Fibroblast of lung (primary cell): ENCODE measurements at regions not wholly inside any gene's neighbourhood (a gene's known extent, or its start where the extent isn't known, plus 50 kb on each side); places are given as distances from the start of the nearest gene placed in this dataset.
A peak's percentile ranks its signal among the peaks of the same experiment; 100 is the strongest.

Experiments used
- DNase-seq, 2 donors: peaks; one replicate each; pipeline versions ENCODE4 v3.0.0 to v3.0.0-alpha.2; 2010; ENCODE audit warnings: low read depth in 2 of 2
- H2AFZ ChIP-seq: 2 replicates; pipeline ENCODE4 v1.5.1; 2012; ENCODE audit warnings: low read length, control low read depth, inconsistent platforms
- H3K27ac ChIP-seq: 2 replicates; pipeline ENCODE4 v1.5.1; 2011; ENCODE audit warnings: low read length, control low read depth; ENCODE audit not compliant: insufficient read depth
- H3K27me3 ChIP-seq: 2 replicates; pipeline ENCODE4 v1.5.1; 2011; ENCODE audit warnings: mild to moderate bottlenecking, low read length; ENCODE audit not compliant: control insufficient read depth, insufficient read depth
- H3K36me3 ChIP-seq: 2 replicates; pipeline ENCODE4 v1.5.1; 2011; ENCODE audit warnings: low read length; ENCODE audit not compliant: control insufficient read depth, insufficient read depth
- H3K4me1 ChIP-seq: 2 replicates; pipeline ENCODE4 v1.5.1; 2011; ENCODE audit warnings: low read length; ENCODE audit not compliant: control insufficient read depth, insufficient read depth; ENCODE audit errors: extremely low read depth
- H3K4me2 ChIP-seq: 2 replicates; pipeline ENCODE4 v1.5.1; 2011; ENCODE audit warnings: low read length, control low read depth; ENCODE audit not compliant: insufficient read depth; ENCODE audit errors: extremely low read depth
- H3K4me3 ChIP-seq, 4 experiments: fragments of 200-600 bp in 1 of 4; sonication (generic) in 1 of 4; replicated peaks in 1 of 4; 2 replicates each; pipeline ENCODE4 v1.5.1; 2011 to 2016; ENCODE audit warnings: low read length in 4 of 4, low read depth in 3 of 4, mild to moderate bottlenecking in 3 of 4, control low read depth in 2 of 4, inconsistent platforms in 1 of 4, mixed read lengths in 1 of 4; ENCODE audit not compliant: insufficient read depth in 1 of 4; ENCODE audit errors: control extremely low read depth in 1 of 4
- H3K79me2 ChIP-seq: 2 replicates; pipeline ENCODE4 v1.5.1; 2012; ENCODE audit warnings: mild to moderate bottlenecking, low read length, inconsistent platforms; ENCODE audit not compliant: control insufficient read depth, insufficient read depth
- H3K9ac ChIP-seq: 2 replicates; pipeline ENCODE4 v1.5.1; 2011; ENCODE audit warnings: mild to moderate bottlenecking, low read length, control low read depth; ENCODE audit not compliant: insufficient read depth
- H3K9me3 ChIP-seq: 2 replicates; pipeline ENCODE4 v1.5.1; 2012; ENCODE audit warnings: low read depth, low read length; ENCODE audit not compliant: control insufficient read depth, insufficient read depth
- H4K20me1 ChIP-seq: 2 replicates; pipeline ENCODE4 v1.5.1; 2011; ENCODE audit warnings: low read length; ENCODE audit not compliant: control insufficient read depth, insufficient read depth; ENCODE audit errors: extremely low read depth
- EZH2 ChIP-seq: IDR thresholded peaks from 2 replicates; pipeline ENCODE4 v1.5.1; 2012; ENCODE audit warnings: low read length, control low read depth, mild to moderate bottlenecking; ENCODE audit errors: missing control alignments
- TF ChIP-seq, protein P1 (sequence below), 2 donors: IDR thresholded peaks in 1 of 2; conservative IDR thresholded peaks in 1 of 2; 1 replicate in 1 of 2; 2 replicates in 1 of 2; pipeline ENCODE4 v1.5.1; 2011 to 2012; ENCODE audit warnings: low read length in 2 of 2, control low read depth in 1 of 2, inconsistent platforms in 1 of 2, low read depth in 1 of 2, mild to moderate bottlenecking in 1 of 2

DNA sequence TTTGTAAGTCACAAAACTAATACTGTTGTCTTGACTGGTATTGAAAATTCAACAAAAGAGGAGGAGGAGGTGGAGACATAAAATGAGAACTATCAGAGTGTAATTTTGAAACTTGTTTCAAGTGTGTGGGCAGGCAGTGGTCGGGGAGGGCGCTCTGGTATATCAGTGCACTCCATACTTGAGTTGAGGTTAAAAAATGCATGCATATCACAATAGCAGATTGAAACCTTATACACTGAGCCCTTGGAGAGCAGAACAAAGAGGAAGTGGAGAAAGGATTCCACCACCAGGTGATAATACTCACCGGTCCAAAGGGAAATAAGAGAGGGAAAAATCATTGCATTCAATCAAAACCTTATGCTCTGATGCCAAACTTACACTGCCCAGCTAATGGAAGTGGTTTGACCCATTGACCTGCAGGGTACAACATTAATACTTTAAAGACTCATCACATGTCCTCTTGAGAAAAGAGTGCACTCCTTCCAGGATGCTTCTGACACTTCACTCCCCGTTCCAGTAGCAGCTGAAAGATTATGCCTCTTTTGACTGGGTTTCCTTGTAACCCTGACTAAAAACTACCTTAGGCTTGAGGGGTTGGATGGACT, 79.5 kb upstream of the FAM169A start:
- DNase-seq: no peak
- peaks cover 23% of the 10 kb centered on the region for H3K4me1 ChIP-seq
- no peaks in the 10 kb centered on the region for H3K9me3 ChIP-seq
- no peaks in the 10 kb centered on the region for H3K27me3 ChIP-seq
- no peaks in the 10 kb centered on the region for H3K79me2 ChIP-seq
- H3K4me3 ChIP-seq: no peak overlapping the region
- no peaks in the 10 kb centered on the region for H3K36me3 ChIP-seq
- no peak overlapping the region for H3K27ac ChIP-seq
- no peak for TF ChIP-seq EZH2
- TF ChIP-seq, protein P1, sequence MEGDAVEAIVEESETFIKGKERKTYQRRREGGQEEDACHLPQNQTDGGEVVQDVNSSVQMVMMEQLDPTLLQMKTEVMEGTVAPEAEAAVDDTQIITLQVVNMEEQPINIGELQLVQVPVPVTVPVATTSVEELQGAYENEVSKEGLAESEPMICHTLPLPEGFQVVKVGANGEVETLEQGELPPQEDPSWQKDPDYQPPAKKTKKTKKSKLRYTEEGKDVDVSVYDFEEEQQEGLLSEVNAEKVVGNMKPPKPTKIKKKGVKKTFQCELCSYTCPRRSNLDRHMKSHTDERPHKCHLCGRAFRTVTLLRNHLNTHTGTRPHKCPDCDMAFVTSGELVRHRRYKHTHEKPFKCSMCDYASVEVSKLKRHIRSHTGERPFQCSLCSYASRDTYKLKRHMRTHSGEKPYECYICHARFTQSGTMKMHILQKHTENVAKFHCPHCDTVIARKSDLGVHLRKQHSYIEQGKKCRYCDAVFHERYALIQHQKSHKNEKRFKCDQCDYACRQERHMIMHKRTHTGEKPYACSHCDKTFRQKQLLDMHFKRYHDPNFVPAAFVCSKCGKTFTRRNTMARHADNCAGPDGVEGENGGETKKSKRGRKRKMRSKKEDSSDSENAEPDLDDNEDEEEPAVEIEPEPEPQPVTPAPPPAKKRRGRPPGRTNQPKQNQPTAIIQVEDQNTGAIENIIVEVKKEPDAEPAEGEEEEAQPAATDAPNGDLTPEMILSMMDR (conservative IDR thresholded peaks at IDR 0.05 in 1 of 2, IDR thresholded peaks at IDR 0.05 in 1 of 2; ENCODE audit: low read depth in 1 of 2, low read length in 2 of 2): no peak
- H4K20me1 ChIP-seq: no peaks in the 10 kb centered on the region
- no peak overlapping the region for H2AFZ ChIP-seq
- H3K9ac ChIP-seq: no peak overlapping the region
- no peak overlapping the region for H3K4me2 ChIP-seq

DNA sequence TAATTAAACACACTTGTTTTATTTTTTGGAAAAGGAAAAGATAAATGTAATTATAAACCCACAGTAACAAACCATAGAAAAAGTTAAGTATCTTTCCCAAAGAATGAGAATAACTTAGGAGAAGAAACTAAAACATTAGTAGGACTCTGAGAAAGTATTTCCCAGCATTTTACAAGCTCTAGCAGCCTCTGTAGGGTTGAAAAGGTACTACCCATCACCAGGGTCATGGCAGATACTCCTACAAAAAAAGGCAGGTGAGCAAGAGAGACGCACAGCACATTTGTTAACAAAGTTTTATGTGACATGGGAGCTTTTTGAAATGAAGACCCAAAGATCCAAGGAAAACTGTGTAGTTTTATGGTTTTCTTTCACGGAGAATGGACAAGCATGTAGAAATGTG, 77.7 kb upstream of the FAM169A start:
- TF ChIP-seq EZH2: no peak
- TF ChIP-seq, protein P1 (conservative IDR thresholded peaks at IDR 0.05 in 1 of 2, IDR thresholded peaks at IDR 0.05 in 1 of 2; ENCODE audit: low read depth in 1 of 2, low read length in 2 of 2): peak in 1 of 2 donors; percentile 20

DNA sequence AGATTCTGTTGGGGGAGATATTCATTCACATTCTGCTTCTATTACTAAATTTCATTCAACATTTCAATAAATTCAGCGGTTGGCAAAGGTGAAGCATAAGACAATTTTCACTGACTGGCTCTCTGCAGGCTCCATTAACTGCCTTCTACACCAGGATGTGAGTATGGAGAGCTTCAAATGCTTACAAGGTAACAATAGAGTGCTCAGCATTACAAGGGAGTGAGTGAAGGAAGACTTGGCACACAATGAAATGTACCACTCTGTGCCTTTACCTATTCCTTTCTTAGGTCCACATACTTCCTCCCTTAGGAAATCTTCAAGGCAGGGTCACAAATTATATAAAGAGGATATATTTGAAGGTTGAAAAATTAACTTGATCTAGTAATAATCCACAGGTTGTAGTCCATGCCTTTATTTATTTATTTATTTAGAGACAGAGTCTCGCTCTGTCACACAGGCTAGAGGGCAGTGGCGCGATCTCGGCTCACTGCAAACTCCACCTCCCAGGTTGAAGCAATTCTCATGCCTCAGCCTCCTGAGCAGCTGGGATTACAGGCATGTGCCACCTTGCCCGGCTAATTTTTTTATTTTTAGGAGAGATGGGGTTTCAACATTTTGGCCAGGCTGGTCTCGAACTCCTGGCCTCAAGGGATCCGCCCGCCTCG, 76.6 kb upstream of the FAM169A start:
- H3K4me1 ChIP-seq: peaks cover 8% of the 10 kb centered on the region
- H3K9ac ChIP-seq: no peak overlapping the region
- no peak overlapping the region for H3K27ac ChIP-seq
- H3K36me3 ChIP-seq: no peaks in the 10 kb centered on the region
- no peak overlapping the region for H3K4me2 ChIP-seq
- H3K79me2 ChIP-seq: no peaks in the 10 kb centered on the region
- H3K4me3 ChIP-seq: no peak overlapping the region
- H3K9me3 ChIP-seq: no peaks in the 10 kb centered on the region
- H3K27me3 ChIP-seq: no peaks in the 10 kb centered on the region
- H4K20me1 ChIP-seq: no peaks in the 10 kb centered on the region
- no peak overlapping the region for H2AFZ ChIP-seq
- TF ChIP-seq, protein P1 (conservative IDR thresholded peaks at IDR 0.05 in 1 of 2, IDR thresholded peaks at IDR 0.05 in 1 of 2; ENCODE audit: low read depth in 1 of 2, low read length in 2 of 2): no peak
- no peak for TF ChIP-seq EZH2
- no peak for DNase-seq

More for the DNA sequence above, 77.7 kb upstream of the FAM169A start:
- Histone ChIP-seq H3K36me3 (no peaks in the 10 kb centered on the region), H3K4me1 (peaks cover 14% of the 10 kb centered on the region), H3K9ac (no peak overlapping the region), H3K27me3 (no peaks in the 10 kb centered on the region), H3K4me3 (no peak overlapping the region), H4K20me1 (no peaks in the 10 kb centered on the region), H3K4me2 (no peak overlapping the region), H3K79me2 (no peaks in the 10 kb centered on the region), H3K27ac (no peak overlapping the region), H2AFZ (no peak overlapping the region), H3K9me3 (no peaks in the 10 kb centered on the region)
- DNase-seq: no peak
